Kidney (tissue), 13 donors: ENCODE measurements at regions not wholly inside any gene's neighbourhood (a gene's known extent, or its start where the extent isn't known, plus 50 kb on each side); places are given as distances from the start of the nearest gene placed in this dataset.

Experiments used
- DNase-seq, 5 donors: peaks; one replicate each; pipeline ENCODE4 v3.0.0-alpha.2; 2013 to 2020
- FAIRE-seq: peaks from 2 replicates; lab custom pipeline; 2012; peaks lifted over from hg19 to GRCh38; lab: Jason Lieb, UNC
- H3K27ac ChIP-seq, 2 donors: one replicate each; pipeline ENCODE4 v1.7.0; 2013; ENCODE audit warnings: low read depth in 2 of 2, low read length in 2 of 2, inconsistent platforms in 1 of 2
- H3K27me3 ChIP-seq: one replicate; pipeline ENCODE4 v1.7.1; 2013; ENCODE audit warnings: low read length, inconsistent platforms; ENCODE audit not compliant: control insufficient read depth, insufficient read depth
- H3K36me3 ChIP-seq, 3 donors: one replicate each; pipeline versions ENCODE4 v1.7.0 to v1.7.1; 2013; ENCODE audit warnings: low read length in 3 of 3, control low read depth in 1 of 3, inconsistent platforms in 1 of 3; ENCODE audit not compliant: insufficient read depth in 3 of 3, control insufficient read depth in 2 of 3
- H3K4me1 ChIP-seq, 3 donors: one replicate each; pipeline versions ENCODE4 v1.7.0 to v1.7.1; 2013; ENCODE audit warnings: low read length in 3 of 3, inconsistent platforms in 1 of 3, low read depth in 1 of 3; ENCODE audit not compliant: control insufficient read depth in 2 of 3, insufficient read depth in 2 of 3
- H3K4me3 ChIP-seq, 3 donors: one replicate each; pipeline versions ENCODE4 v1.7.0 to v1.8.1; 2013; ENCODE audit warnings: low read length in 3 of 3, control low read depth in 1 of 3, inconsistent platforms in 1 of 3
- H3K9ac ChIP-seq, 3 donors: one replicate each; pipeline versions ENCODE4 v1.7.0 to v1.7.1; 2013; ENCODE audit warnings: low read length in 3 of 3, control low read depth in 1 of 3, inconsistent platforms in 1 of 3
- H3K9me3 ChIP-seq, 3 donors: one replicate each; pipeline versions ENCODE4 v1.7.0 to v1.7.1; 2013; ENCODE audit warnings: low read length in 3 of 3, control low read depth in 1 of 3, inconsistent platforms in 1 of 3; ENCODE audit not compliant: control insufficient read depth in 2 of 3, insufficient read depth in 1 of 3
- intact Hi-C: fragments of 100-400 bp; cut with DNase I; formaldehyde crosslinking; loops from one replicate; pipeline ENCODE4 v1.11.1; 2022
- TF ChIP-seq, protein P1 (sequence below): IDR thresholded peaks from 3 replicates; pipeline ENCODE4 v1.5.1; 2012; ENCODE audit warnings: mild to moderate bottlenecking, moderate library complexity, borderline replicate concordance; ENCODE audit not compliant: insufficient read depth; ENCODE audit errors: extremely low read depth
- donor health status: control.
- donor health status: control.
- donor health status: control.
- donor health status: control.
- donor health status: control.
- donor health status: DM: yes; HTN: yes; CAD: no.
- donor health status: Normal renal cell carcinoma (clear cell type).

- H3K27ac ChIP-seq = no peak overlapping the region
- no peaks in the 10 kb centered on the region for H3K27me3 ChIP-seq
- intact Hi-C loops = no loop called here
- TF ChIP-seq, protein P1, sequence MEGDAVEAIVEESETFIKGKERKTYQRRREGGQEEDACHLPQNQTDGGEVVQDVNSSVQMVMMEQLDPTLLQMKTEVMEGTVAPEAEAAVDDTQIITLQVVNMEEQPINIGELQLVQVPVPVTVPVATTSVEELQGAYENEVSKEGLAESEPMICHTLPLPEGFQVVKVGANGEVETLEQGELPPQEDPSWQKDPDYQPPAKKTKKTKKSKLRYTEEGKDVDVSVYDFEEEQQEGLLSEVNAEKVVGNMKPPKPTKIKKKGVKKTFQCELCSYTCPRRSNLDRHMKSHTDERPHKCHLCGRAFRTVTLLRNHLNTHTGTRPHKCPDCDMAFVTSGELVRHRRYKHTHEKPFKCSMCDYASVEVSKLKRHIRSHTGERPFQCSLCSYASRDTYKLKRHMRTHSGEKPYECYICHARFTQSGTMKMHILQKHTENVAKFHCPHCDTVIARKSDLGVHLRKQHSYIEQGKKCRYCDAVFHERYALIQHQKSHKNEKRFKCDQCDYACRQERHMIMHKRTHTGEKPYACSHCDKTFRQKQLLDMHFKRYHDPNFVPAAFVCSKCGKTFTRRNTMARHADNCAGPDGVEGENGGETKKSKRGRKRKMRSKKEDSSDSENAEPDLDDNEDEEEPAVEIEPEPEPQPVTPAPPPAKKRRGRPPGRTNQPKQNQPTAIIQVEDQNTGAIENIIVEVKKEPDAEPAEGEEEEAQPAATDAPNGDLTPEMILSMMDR = no peak
- H3K9me3 ChIP-seq = no peaks in the 10 kb centered on the region
- no peak for FAIRE-seq
- no peaks in the 10 kb centered on the region for H3K36me3 ChIP-seq
- no peaks in the 10 kb centered on the region for H3K4me1 ChIP-seq
- H3K9ac ChIP-seq = no peak overlapping the region
- H3K4me3 ChIP-seq = no peak overlapping the region
- DNase-seq = no peak
Measured at GRCh38 chr16:63735456-63735855, 1386.4 kb downstream of the CDH11 start.

DNA sequence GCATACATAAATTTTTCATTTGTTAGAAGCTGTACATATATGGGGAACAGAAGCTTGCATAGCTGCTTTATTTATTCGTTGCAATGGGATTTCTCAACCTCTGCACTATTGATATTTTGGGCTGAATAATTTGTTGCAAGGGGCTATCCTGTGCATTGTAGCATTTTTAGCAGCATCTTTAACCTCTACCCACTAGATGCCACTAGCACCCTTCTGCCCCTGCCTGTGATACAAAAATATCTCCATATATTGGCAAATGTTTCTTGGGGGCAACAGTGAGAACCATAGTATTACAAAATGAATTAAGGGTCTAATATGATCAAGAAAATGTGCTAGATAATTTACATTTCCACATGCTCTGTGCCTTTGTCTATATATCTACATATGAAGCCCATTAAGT, 1401.0 kb downstream of the CDH11 start:
- no peaks in the 10 kb centered on the region for H3K4me1 ChIP-seq
- TF ChIP-seq, protein P1 = no peak
- H3K36me3 ChIP-seq = no peaks in the 10 kb centered on the region
- no peak for FAIRE-seq
- no peak overlapping the region for H3K4me3 ChIP-seq
- H3K27ac ChIP-seq = no peak overlapping the region
- H3K27me3 ChIP-seq = no peaks in the 10 kb centered on the region
- DNase-seq = peak in 1 of 5 donors; percentile 6
- no peak overlapping the region for H3K9ac ChIP-seq
- intact Hi-C loops = no loop called here
- no peaks in the 10 kb centered on the region for H3K9me3 ChIP-seq

- FAIRE-seq = no peak
- no peaks in the 10 kb centered on the region for H3K36me3 ChIP-seq
- H3K9me3 ChIP-seq = no peaks in the 10 kb centered on the region
- H3K27me3 ChIP-seq = no peaks in the 10 kb centered on the region
- no peak for DNase-seq
- intact Hi-C loops = no loop called here
- no peak overlapping the region for H3K27ac ChIP-seq
- TF ChIP-seq, protein P1 = no peak
- no peaks in the 10 kb centered on the region for H3K4me1 ChIP-seq
- no peak overlapping the region for H3K4me3 ChIP-seq
- H3K9ac ChIP-seq = no peak overlapping the region
Measured at GRCh38 chr16:63719926-63720325, 1401.9 kb downstream of the CDH11 start.

DNA sequence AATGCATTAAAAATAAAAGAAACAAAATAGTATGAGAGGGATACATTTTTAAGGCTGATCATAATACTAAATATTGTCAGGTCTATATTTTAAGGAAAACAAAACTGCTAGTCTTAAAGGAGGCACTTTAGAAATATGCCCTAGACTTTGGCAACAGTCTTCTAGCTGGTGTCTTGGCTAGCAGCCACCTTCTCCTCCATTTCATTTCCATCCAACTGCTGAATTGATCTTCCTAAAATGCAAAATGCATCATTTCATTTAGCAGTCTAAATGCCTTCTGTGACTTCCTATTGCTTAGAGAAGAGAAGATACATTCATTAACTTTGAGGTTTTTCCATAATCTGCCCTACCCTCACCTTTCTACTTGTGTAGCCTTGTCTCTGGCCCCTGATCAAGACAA, 1404.1 kb downstream of the CDH11 start:
- no peak for DNase-seq
- H3K4me3 ChIP-seq = no peak overlapping the region
- no peaks in the 10 kb centered on the region for H3K9me3 ChIP-seq
- TF ChIP-seq, protein P1 = no peak
- no peak overlapping the region for H3K9ac ChIP-seq
- intact Hi-C loops = no loop called here
- H3K27ac ChIP-seq = no peak overlapping the region
- no peaks in the 10 kb centered on the region for H3K27me3 ChIP-seq
- no peaks in the 10 kb centered on the region for H3K4me1 ChIP-seq
- H3K36me3 ChIP-seq = no peaks in the 10 kb centered on the region
- FAIRE-seq = no peak
